HuH-7.5 (cell line): ENCODE measurements at regions not wholly inside any gene's neighbourhood (a gene's known extent, or its start where the extent isn't known, plus 50 kb on each side); places are given as distances from the start of the nearest gene placed in this dataset.

Experiments used
- DNase-seq: peaks from one replicate; pipeline ENCODE4 v3.0.0; 2011; ENCODE audit warnings: low spot score

DNA sequence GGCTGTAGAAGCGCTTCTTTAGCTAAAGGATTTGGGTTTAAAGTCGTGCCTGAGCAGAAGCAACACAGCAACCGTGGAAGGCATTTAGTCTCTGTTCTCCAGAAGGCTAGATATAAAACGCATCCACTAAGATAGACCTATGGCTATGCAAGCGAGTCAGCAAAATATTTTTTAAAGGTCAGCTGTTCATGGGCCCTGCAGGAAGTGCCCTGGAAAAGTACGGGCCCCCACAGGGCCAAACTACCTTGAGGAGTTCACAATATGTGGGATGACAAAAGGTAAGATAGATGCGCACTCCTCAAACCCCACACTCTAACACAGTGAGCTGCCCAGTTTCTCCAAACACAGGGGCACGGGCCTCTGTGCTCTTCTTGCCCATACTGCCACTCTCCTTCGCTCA lies 261.6 kb downstream of the VPS13C start:
- no peak for DNase-seq

DNA sequence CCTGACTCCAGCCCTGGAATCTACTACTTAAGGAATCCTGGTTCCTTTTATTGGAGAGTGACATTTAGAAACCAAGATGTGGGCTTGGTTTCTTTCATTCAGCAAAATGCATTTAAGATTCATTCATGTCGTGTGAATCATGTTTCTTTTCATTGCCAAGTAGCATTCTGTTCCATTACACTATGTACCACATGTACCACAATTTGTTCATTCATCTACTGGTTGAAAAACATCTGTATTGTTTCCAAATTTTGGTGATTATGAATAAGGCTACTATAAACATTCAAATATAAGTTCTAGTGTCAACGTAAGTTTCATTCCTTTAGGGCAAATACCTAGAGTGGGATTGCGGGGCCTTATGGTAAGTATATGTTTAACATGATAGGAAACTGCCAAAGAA lies 264.2 kb downstream of the VPS13C start:
- no peak for DNase-seq

DNA sequence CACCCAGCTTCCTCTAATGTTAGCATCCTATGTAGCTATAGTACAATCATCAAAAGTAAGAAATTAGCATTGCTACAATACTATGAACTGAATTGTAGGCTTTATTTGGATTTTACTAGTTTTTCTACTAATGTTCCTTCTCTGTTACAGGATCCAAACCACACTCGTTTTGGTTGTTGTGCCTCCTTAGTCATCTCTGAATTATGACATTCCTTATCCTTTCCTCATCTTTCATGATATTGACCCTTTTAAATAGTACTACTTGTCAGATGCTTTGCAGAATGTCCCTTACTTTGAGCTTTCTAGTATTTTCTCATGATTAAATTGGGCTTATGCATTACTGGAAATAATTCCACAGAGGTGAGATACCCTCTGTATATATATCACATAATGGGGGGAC lies 265.4 kb downstream of the VPS13C start:
- no peak for DNase-seq

DNA sequence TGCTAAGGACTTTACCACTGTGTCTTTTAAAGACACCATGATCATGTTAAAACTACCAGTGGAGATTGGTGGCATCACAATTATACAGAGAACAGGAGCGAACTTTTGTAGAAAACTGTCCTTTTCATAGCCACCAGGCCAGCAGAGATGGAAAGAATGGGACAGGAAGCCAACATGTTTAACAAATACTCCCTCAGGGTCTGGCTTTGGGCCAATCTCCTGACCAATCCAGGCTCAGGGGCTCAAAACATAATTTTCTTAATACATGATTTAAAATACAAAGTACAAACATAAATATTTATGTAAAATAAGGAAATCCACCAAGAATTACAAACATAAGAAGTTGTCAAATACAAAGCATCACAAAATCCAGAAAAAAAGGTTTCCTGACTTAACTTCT lies 266.0 kb downstream of the VPS13C start:
- DNase-seq: no peak

DNA sequence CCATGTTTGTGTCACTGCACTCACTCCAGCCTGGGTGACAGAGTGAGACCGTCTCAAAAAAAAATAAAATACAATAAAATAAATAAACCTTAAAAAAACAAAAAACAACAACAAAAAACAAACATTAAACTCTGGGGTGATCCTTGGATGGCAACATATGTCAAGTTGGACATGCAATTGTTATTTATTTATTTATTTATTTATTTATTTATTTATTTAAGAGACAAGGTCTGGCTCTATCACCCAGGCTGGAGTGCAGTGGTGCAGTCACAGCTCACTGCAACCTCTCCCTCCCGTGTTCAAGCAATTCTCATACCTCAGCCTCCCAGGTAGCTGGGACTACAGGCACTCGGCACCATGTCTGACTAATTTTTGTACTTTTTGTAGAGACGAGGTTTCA lies 275.5 kb downstream of the VPS13C start:
- DNase-seq: no peak

DNA sequence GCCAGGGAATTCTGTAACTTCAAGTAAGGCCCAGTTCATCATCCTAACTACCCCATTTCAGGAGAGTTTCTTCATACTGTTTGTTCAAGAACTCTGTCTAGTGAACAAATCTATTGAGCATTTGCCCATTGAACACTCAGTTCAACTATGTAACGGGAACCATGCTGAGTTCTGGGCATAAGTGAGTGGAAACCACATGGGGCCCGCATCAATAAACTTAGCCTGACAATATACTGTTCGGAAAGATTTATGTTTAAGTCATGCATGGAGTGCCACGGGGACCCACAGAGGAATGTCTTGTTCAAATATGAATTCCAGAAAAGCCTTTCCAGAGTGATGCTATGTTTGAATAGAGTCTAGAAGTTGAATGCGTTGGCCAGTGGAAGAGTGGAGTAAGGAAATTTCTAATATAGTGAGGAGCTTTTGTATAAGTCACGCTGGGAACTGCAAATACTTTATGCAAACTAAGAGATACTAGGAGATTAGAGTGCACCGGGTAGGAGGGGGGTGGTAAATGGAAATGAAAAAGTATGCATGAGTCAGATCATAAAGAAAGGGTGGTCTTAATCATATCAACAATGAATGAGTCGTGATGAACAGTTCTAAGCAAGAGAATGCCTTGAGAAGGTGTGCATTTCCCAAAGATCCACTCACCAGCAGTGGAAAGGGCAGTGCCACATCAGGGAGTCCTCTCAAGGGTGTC lies 279.8 kb downstream of the VPS13C start:
- no peak for DNase-seq

DNA sequence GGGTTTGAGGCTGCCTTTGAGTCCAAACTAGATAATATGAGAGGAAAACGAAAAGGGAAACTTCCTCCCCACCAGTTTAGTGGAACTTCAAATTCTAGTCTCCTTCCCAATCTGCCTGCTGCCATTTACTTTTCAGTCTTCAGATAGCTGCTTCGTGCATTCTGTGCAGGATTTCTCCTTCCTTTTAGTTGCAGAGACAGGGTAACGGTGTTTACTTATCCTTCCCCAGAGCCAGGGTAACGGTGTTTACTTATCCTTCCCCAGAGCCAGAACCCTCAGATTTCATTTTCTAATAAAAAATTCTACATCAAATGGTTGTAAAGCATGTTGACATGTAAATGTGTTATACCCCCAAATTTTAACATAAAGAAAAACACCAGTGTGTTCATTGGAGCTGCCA lies 282.6 kb downstream of the VPS13C start:
- no peak for DNase-seq

DNA sequence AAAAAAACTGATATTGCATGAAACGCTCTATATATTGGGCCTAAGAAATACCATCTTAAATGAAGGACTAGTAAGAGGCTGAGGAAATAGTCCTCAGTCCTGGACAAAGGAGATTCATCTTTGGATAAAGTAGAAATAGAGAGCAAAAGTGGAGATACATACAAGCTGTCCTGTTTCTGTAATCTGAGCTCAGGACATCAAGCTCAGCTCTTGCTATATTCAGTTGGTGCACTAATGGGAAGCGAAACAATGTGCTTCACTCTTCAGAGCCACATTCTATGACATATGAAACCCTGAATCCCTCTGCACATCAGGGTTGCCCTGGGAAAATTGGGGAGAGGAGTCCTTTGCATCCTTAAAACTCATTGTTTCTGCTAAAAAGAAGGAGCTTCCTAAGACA lies 290.7 kb downstream of the VPS13C start:
- DNase-seq: no peak

DNA sequence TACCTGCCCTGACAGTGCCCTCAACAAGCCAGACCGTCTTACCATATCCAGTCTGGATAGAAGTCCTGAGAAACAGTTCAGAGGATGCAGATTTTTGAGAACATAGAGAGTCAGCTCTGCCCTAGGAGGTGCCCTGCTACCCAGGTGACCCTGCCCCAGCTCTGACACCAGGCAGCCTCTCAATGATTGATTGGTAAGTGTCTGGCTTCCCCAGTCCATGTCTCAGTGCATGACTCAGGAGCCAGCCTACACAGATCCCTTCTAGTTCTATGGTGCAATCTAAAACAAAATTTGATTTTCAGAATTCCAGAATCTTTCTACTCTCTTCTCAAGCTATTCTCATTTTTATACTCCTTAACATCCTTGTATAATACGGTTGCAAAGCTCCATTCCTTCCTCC lies 292.1 kb downstream of the VPS13C start:
- DNase-seq: no peak

DNA sequence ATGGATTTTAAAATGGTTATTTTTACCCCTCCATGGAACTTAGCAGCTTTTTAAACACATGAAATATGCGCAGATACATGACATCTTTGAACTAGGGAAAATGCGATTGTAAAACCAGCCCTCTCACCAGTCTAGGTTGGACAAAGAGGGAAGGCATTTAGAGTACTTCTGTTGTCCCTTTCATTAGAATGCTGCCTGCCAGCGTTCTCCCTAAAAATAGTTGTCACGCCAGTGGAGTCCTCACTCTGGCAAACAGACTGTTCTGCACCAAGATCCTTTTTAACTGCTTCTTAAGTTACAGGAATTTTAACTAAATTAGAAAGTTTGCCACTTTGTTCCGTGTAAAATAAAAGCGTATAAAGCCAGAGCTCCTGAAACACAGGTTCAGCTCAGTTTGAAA lies 295.3 kb downstream of the VPS13C start:
- no peak for DNase-seq

DNA sequence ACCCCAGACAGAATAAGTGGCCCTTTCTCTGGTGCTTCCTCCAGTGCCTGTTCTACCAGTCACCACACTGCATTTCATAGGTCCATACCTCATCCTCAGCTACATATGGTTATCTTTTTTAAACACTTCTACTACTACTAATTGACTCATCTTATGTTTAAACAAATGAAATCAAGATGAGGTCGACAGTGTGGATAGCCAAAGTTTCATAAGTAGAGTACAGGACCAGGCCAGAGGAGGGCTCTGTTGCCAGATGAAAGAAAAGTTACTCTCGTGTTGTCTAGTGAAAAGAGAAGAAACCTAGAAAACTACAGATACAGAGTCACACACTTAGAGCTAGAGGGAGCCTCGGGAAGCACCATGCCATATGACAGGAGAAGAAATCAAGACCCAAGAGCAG lies 296.1 kb downstream of the VPS13C start:
- no peak for DNase-seq

DNA sequence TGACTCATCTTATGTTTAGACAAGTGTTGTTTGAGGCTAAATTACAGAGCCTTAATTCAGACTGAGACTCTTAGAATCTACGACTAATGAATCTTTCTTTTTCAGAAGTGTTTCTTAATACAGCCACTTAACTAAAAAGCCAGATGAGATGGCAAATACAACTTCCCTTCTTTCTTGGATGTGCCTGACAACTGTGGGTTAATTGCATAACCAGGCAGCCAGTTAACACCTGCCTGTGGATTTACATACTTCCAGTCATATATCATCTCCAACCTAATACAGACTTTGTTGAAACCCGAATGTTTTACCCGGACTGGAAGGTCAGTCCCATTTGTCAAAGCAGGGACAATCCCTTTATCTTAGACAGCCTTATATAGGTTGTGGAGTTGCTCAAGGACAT lies 297.6 kb downstream of the VPS13C start:
- no peak for DNase-seq

DNA sequence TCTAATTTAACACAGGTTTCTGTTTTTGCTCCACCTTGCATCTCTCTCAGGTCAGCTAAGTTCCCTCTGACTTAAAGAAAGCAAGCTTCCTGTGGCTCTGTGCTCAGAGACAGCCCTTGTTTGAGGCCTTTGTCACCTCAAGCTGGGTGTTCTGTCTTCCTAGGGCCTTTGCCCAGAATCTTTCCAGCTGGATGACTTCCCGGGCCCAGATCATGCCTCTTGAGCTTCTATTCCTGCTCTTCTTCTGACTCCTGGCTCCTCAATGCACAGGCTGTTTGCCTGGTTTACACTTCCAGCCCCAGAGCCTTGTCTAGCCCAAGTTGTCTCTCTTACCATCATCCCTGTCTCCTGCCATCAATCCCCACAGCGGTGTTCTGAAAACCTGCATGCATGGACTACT lies 300.6 kb downstream of the VPS13C start:
- no peak for DNase-seq

DNA sequence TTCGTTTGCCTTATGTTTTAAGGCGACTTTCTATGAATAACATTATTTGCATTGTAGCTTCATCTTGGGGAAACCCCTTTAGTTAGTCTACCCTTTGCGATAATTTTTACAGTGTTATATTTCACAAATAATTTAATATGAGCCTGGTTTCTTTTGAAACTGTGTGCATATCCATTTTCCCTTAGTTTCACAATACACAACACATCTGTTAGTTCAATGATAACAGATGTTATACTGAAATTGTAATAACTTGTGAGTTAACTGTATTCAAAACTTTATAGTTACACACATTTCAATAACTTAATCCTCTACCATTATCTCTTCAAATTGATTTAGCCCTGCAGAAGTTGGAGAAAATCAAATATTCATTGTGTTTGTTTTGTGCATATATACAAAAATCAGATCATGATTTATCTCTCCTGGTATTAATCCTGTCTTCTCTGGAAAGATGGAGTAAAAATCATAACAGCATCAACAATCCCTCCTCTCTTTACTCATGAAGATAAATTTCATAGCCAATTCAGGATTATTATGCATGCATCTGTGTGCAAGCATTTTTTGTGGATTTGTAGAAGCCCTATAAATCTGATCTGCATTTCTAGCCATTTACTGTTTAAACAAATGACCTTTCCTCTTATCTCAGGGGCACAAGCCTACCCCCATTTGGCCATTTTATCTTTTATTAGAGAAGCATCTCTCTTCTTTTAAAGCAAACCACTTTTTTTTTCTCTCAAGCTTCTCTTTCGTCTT lies 304.0 kb downstream of the VPS13C start:
- DNase-seq: no peak

DNA sequence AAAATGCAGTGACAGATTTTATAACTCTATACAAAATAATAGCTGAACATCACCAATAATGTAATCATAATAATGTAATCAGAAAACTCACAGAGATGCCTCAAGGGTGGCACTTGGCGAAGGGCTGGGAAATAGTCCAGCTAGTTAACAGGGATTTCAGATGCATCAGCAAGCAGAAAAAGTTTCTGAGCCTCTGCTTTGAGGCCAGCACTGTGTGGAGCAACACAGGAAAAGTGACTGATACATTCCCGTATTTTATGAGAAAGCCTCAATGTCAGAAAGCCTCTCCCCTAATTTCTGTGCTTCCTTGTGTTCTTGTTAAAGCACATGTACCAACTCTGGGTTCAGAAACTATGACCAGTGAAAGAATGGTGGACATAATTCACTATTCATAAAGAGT lies 304.8 kb downstream of the VPS13C start:
- DNase-seq: no peak

DNA sequence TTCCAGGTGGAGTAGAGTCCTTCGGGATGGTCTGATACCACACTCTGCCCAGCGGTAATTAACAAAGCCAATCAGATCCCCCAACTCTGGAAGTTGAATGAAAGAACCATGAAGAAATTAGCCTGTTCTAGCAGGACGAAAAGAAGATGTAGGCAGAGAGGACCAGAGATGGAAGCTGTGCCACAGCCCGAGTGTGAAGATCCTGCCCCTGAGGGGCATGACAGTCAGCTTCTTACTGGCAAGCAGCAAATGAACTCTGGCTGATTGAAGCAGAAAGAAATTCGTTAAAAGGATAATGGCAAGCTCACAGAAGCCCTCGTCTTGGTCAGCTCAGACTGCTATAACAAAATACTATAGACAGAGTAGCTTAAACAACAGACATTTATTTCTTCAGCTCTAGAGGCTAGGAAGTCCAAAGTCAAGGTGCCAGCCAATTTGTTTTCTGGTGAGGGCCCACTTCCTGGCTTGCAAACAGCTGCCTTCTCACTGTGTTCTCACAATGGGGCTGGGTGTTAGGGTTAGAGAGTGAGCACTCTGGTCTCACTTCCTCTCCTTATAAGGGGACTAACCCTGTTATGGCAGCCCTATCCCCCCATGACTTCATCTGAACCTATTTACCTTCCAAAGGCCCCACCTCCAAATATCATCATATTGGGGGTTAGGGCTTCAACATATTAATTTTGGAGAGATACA lies 307.1 kb downstream of the VPS13C start:
- DNase-seq: no peak

DNA sequence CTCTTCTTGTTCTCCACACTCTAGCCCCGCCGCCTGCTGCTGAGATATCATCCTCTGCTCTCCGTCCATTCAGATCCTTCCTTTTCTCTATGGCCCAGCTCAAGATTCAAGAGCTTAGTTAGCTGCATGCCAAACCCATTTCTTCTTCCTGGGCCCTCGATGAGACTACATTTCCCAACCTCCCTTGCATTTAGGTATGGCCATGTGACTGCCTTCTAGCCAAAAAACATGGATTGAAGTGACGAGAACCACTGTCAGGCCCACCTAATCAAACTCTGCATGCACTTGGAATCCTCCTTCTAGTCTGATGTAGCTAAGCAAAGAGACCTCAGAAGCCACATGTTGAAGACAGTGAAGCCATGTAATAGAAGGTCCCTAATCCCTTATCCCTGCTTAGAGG lies 308.2 kb downstream of the VPS13C start:
- DNase-seq: no peak

DNA sequence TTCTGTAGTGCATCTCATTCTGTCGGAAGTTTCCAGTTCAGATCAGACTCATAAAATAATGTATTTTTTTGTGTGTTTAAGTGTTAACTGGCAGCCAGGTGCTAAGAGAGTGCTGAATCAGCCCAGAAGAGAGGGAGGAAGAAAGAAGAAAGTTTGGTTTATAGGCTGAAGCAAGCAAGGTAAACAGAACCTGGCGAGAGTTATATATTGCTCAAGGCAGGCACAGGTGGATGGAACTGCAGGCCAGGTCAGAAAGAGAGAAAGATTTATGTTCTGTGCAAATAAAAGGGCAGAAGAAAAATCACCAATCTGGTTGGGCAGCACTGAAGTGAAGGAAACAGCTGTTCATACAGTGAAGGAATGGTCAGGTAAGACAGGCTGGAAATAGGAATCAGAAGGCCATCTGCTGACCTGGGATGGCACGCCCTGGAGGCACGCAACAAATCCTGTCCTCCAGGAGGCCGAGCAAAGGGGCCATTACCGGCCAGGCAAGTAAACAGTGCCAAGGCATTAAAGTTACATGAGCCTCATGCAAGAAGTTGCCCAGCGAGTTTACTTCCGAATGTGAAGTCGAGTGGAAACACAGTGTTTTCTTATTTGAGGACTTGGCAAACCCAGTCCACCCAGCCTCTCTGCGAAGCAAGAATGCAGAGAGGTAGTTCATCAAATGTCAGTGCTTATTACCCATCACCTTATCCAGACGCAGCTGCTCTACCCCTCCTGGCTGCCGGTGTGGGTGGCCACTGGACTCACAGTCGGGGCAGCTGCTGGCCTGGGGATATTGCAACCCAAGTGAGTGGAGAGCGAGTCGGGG lies 309.8 kb downstream of the VPS13C start:
- DNase-seq: no peak

DNA sequence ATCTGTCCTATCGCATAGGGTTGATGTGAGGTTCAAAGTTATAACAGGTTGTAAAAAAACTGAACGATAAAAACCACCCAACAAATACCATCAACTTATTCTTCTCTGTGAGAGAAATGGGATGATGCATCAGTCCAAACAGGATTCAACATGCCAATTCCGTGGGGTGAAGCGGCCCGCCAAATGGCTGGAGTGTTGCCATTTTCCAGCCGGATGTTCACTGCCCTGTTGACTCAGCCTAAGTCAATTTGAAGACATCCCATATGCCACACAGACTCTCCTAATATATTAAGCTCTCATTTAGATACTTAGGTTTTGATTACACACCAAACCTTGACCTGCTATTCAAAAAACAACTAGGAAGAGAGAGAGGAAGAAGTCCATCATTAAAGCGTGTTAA lies 311.1 kb downstream of the VPS13C start:
- DNase-seq: no peak

DNA sequence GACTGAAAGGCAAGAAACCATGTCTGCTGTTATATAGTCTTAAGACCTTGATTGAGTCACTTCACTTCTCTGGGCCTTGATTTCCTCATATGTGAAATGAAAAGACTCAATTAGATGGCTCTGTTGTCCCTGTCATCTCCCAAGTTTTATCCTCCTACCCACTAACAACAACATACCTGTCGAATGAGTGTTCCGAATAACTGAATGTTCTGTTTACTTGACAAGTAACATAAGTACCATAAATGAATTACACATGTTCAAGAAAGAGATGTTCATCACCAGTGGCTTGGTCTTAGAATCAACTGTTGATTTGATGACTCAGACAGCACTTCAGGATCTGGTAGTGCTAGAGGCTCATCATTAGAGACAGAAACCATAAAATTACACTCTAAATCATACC lies 311.7 kb downstream of the VPS13C start:
- DNase-seq: no peak

DNA sequence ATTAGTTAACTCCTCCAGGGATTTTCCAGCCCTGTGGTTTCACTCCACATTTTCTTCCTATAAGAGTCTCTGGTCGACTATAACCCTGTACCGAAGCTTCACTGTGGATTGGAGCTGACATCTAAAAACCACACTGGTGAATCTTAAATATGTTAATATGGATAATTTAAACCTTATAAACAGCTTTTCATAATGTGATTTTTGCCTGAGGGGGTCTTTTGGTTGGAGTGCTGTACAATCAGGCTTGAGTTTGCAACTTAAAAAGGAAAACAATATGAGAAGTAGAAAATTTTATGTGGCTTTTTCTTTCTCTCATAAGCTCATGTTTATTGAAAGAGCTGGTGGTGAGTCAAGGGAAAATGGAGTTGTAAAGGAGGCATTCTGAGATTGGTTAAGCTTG lies 313.7 kb downstream of the VPS13C start:
- DNase-seq: no peak

DNA sequence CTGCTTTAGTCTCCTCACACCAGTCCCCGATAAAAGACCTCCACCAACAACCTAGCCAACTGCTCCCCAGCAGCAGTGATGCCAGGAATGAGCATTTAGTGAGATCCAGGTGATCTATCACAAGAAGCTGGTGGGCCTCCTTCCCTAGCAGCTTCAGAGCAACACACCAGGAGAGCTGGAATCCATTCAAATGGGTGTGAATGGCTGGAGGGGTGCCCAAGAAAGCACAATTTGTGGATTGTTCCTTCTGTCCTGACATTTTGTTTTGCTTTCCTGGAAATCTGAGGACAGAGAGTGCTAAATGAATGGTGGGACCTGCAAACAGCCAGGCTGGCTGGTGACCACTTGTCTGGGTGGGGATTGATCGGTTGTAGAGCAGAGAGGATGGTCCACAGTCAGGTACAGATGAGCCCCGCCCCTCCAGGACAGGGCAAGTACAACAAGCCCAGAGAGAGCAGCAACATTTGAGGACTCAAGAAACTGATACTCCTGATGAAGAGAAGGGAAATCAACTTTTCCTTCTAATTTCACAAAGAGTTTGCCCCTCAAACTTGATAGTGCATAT lies 316.8 kb downstream of the VPS13C start:
- no peak for DNase-seq
